H1 (cell line): ENCODE measurements at regions not wholly inside any gene's neighbourhood (a gene's known extent, or its start where the extent isn't known, plus 50 kb on each side); places are given as distances from the start of the nearest gene placed in this dataset.

ENCODE experiments used
- ATF2 ChIP-seq: IDR thresholded peaks from 2 replicates; pipeline ENCODE4 v1.6.1; 2012; ENCODE audit warnings: low read length, inconsistent platforms
- CBX5 ChIP-seq: fragments of 300-800, 300-1000 bp; sonication (generic); IDR thresholded peaks from 2 replicates; pipeline ENCODE4 v1.7.1; 2016; ENCODE audit warnings: antibody characterized with exemption, low read length, low read depth
- CBX8 ChIP-seq: fragments of 300-800, 300-1000 bp; sonication (generic); IDR thresholded peaks from 2 replicates; pipeline ENCODE4 v1.7.1; 2016; ENCODE audit warnings: low read depth, low read length, borderline replicate concordance
- CHD7 ChIP-seq: fragments of 300-600 bp; sonication (generic); IDR thresholded peaks from 2 replicates; pipeline ENCODE4 v1.7.1; 2012; ENCODE audit warnings: low read length, moderate library complexity, mild to moderate bottlenecking, inconsistent platforms; ENCODE audit not compliant: insufficient replicate concordance
- HDAC6 ChIP-seq: IDR thresholded peaks from one replicate; pipeline ENCODE4 v1.7.1; 2012; ENCODE audit warnings: low read depth, mild to moderate bottlenecking, inconsistent platforms, low read length, moderate library complexity
- SP2 ChIP-seq: IDR thresholded peaks from 2 replicates; pipeline ENCODE4 v1.6.1; 2012; ENCODE audit warnings: mild to moderate bottlenecking, low read length, inconsistent platforms

- TF ChIP-seq CHD7 (no peak), CBX8 (no peak), SP2 (no peak), CBX5 (no peak), ATF2 (no peak), HDAC6 (no peak)
These were observed 254.7 kb downstream of the SOX2 start (continued) for GRCh38 chr3:181966393-181966792.
